Mesendoderm (in vitro differentiated cells): ENCODE measurements at regions not wholly inside any gene's neighbourhood (a gene's known extent, or its start where the extent isn't known, plus 50 kb on each side); places are given as distances from the start of the nearest gene placed in this dataset.
"Not testable (repeated sequence)": the region's sequence is repeated elsewhere in the genome, so short reads cannot be mapped to it uniquely, and the experiment has no call there.

Experiments
- DNase-seq: peaks from one replicate; pipeline ENCODE4 v3.0.0; 2013
- H2AK5ac ChIP-seq: 2 replicates; pipeline ENCODE4 v1.6.1; 2013; ENCODE audit warnings: low read length, inconsistent platforms
- H2BK120ac ChIP-seq: 2 replicates; pipeline ENCODE4 v1.6.1; 2013; ENCODE audit warnings: low read depth, mild to moderate bottlenecking, low read length, moderate library complexity, mixed read lengths
- H2BK15ac ChIP-seq: replicated peaks from 2 replicates; pipeline ENCODE4 v1.6.1; 2013; ENCODE audit warnings: low read depth, mild to moderate bottlenecking, moderate library complexity
- H2BK5ac ChIP-seq: 2 replicates; pipeline ENCODE4 v1.6.1; 2013; ENCODE audit warnings: low read length, inconsistent platforms
- H3K18ac ChIP-seq: 2 replicates; pipeline ENCODE4 v1.6.1; 2013; ENCODE audit warnings: mild to moderate bottlenecking, low read length, mixed read lengths
- H3K23ac ChIP-seq: one replicate; pipeline ENCODE4 v1.6.1; 2013; ENCODE audit warnings: low read length
- H3K27ac ChIP-seq: 2 replicates; pipeline ENCODE4 v1.5.1; 2013; ENCODE audit warnings: low read depth, mild to moderate bottlenecking, inconsistent platforms, low read length, moderate library complexity
- H3K27me3 ChIP-seq: 2 replicates; pipeline ENCODE4 v1.6.1; 2013; ENCODE audit warnings: low read length, control low read depth, mild to moderate bottlenecking, inconsistent platforms; ENCODE audit not compliant: insufficient read depth, poor library complexity
- H3K36me3 ChIP-seq: 2 replicates; pipeline ENCODE4 v1.6.1; 2013; ENCODE audit warnings: low read length, inconsistent platforms; ENCODE audit not compliant: control insufficient read depth, insufficient read depth
- H3K4ac ChIP-seq: one replicate; pipeline ENCODE4 v1.6.1; 2013; ENCODE audit warnings: low read depth, mild to moderate bottlenecking, low read length, moderate library complexity
- H3K4me1 ChIP-seq: 2 replicates; pipeline ENCODE4 v1.6.1; 2013; ENCODE audit warnings: low read depth, low read length, inconsistent platforms; ENCODE audit not compliant: control insufficient read depth
- H3K4me2 ChIP-seq: 2 replicates; pipeline ENCODE4 v1.6.1; 2013; ENCODE audit warnings: low read length
- H3K4me3 ChIP-seq: 2 replicates; pipeline ENCODE4 v1.5.1; 2013; ENCODE audit warnings: mild to moderate bottlenecking, low read length
- H3K56ac ChIP-seq: one replicate; pipeline ENCODE4 v1.6.1; 2013; ENCODE audit warnings: low read length
- H3K79me1 ChIP-seq: 2 replicates; pipeline ENCODE4 v1.6.1; 2013; ENCODE audit warnings: low read length, inconsistent platforms
- H3K79me2 ChIP-seq: 2 replicates; pipeline ENCODE4 v1.6.1; 2013; ENCODE audit warnings: mild to moderate bottlenecking, low read length; ENCODE audit not compliant: control insufficient read depth, insufficient read depth
- H3K9ac ChIP-seq: 2 replicates; pipeline ENCODE4 v1.6.1; 2013; ENCODE audit warnings: low read length, inconsistent platforms
- H4K5ac ChIP-seq: one replicate; pipeline ENCODE4 v1.6.1; 2013; ENCODE audit warnings: low read length
- H4K8ac ChIP-seq: one replicate; pipeline ENCODE4 v1.6.1; 2013; ENCODE audit warnings: low read depth, mild to moderate bottlenecking, control low read depth, low read length, moderate library complexity
- WGBS: extraction: QIAGEN DNeasy Blood & Tissue Kit; methylation state at CpG from one replicate; pipeline ENCODE4 v1.1.7; 2013; ENCODE audit warnings: low lambda C conversion rate, missing lambda C conversion rate; ENCODE audit not compliant: insufficient coverage; ENCODE audit errors: extremely low coverage; 5-methylcytosine and 5-hydroxymethylcytosine counted together

DNA sequence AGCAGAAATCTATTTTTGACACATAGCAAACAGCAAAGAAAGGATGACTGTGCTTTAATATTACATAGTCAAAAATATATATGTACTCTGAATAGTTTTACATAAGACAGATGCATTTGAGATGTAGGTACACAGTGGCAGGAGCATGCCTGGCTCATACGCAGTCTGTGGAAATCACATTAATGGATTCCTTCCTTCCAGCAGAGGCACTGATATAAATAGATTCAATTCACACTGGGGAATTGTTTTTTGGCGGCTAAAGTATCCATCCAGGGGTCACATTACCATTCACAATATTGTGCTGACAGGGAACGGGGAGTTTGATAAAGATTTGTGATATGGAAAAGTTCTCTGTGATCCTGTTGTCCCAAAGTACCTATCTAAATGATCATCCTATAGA is 72.5 kb upstream of the AGR3 start:
- no peak overlapping the region for H2BK15ac ChIP-seq
- H3K23ac ChIP-seq: no peak overlapping the region
- H3K36me3 ChIP-seq: no peaks in the 10 kb centered on the region
- H2AK5ac ChIP-seq: no peak overlapping the region
- H3K56ac ChIP-seq: no peak overlapping the region
- no peak overlapping the region for H3K4me3 ChIP-seq
- H3K18ac ChIP-seq: no peak overlapping the region
- H4K8ac ChIP-seq: no peak overlapping the region
- no peak for DNase-seq
- H3K9ac ChIP-seq: no peak overlapping the region
- H3K4me2 ChIP-seq: no peak overlapping the region
- H3K79me1 ChIP-seq: no peaks in the 10 kb centered on the region
- H3K4ac ChIP-seq: no peak overlapping the region
- H2BK5ac ChIP-seq: no peak overlapping the region
- no peaks in the 10 kb centered on the region for H3K27me3 ChIP-seq
- H3K27ac ChIP-seq: no peak overlapping the region
- no CpG with 5 or more reads among the region's 3 CpGs for WGBS
- no peaks in the 10 kb centered on the region for H3K79me2 ChIP-seq
- no peak overlapping the region for H4K5ac ChIP-seq
- H2BK120ac ChIP-seq: no peak overlapping the region
- H3K4me1 ChIP-seq: no peaks in the 10 kb centered on the region

DNA sequence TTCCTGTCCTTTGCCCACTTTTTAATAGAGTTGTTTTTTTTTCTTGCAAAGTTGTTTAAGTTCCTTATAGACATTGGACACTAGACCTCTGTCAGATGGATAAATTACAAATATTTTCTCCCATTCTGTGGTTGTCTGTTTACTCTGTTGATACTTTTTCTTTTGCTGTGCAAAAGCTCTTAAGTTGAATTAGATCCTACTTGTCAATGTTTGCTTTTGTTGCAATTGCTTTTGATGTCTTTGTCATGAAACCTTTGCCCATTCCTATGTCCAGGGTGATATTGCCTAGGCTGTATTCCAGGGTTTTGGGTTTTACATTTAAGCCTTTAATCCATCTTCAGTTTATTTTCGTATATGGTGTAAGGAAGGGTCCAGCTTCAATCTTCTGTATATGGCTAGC is 76.9 kb upstream of the AGR3 start:
- no CpG with 5 or more reads among the region's 1 CpG for WGBS
- Histone ChIP-seq H4K5ac (no peak overlapping the region), H2BK120ac (no peak overlapping the region), H3K27me3 (no peaks in the 10 kb centered on the region), H3K4me3 (no peak overlapping the region), H2AK5ac (no peak overlapping the region), H4K8ac (no peak overlapping the region), H2BK15ac (no peak overlapping the region), H3K79me1 (no peaks in the 10 kb centered on the region), H3K18ac (no peak overlapping the region), H3K4ac (no peak overlapping the region), H3K27ac (no peak overlapping the region), H3K56ac (no peak overlapping the region), H3K4me2 (no peak overlapping the region), H3K79me2 (no peaks in the 10 kb centered on the region), H2BK5ac (no peak overlapping the region), H3K36me3 (no peaks in the 10 kb centered on the region), H3K9ac (no peak overlapping the region), H3K4me1 (no peaks in the 10 kb centered on the region), H3K23ac (no peak overlapping the region)
- DNase-seq: no peak

DNA sequence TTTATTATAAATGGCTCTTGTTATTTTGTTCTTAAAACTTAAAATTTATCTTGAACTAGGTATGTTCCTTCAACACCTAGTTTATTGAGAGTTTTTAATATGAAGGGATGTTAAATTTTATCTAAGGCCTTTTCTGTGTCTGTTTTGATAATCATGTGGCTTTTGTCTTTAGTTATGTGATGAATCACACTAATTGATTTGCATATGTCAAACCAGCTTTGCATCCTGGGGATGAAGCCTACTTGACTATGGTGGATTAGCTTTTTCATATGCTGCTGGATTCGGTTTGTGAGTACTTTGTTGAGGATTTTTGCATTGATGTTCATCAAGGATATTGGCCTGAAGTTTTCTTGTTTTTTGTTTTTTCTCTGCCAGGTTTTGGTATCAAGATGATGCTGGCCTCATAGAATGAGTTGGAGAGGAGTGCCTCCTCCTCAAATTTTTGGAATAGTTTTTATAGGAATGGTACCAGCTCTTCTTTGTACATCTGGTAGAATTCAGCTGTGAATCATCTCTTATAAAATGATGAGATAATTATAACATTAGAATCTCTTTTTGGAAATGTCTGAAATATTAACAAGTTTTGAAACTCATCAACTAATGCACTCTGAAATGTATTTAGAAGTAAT is 78.7 kb upstream of the AGR3 start:
- no peak overlapping the region for H3K23ac ChIP-seq
- no peaks in the 10 kb centered on the region for H3K4me1 ChIP-seq
- no peak overlapping the region for H2BK5ac ChIP-seq
- no peak overlapping the region for H2BK15ac ChIP-seq
- no CpG with 5 or more reads among the region's 1 CpG for WGBS
- H3K79me1 ChIP-seq: no peaks in the 10 kb centered on the region
- no peaks in the 10 kb centered on the region for H3K27me3 ChIP-seq
- no peak overlapping the region for H3K27ac ChIP-seq
- H3K9ac ChIP-seq: no peak overlapping the region
- no peak overlapping the region for H3K56ac ChIP-seq
- no peak overlapping the region for H2AK5ac ChIP-seq
- H3K4ac ChIP-seq: no peak overlapping the region
- no peak overlapping the region for H3K18ac ChIP-seq
- no peak overlapping the region for H4K5ac ChIP-seq
- H4K8ac ChIP-seq: no peak overlapping the region
- no peaks in the 10 kb centered on the region for H3K36me3 ChIP-seq
- no peak overlapping the region for H3K4me2 ChIP-seq
- H3K79me2 ChIP-seq: no peaks in the 10 kb centered on the region
- H2BK120ac ChIP-seq: no peak overlapping the region
- H3K4me3 ChIP-seq: no peak overlapping the region
- DNase-seq: no peak

DNA sequence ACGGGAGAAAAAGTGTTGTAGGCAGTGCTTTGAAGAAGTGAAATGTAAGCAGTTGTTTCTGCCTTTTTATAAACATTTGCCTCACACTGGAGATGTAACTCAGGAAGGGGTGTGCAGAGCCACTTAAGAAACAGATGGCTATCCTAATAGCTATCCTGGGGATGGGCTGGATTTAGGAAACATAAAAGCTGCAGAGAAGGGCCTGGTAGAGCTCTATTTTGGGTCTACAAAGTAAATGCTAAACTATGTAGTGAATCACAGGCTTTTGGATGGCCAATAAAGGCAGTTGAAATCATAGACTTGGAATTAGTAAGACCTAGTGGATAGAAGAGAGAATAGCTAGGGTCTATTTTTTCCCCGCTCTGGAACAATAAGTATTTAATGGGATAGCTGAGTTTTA is 79.9 kb upstream of the AGR3 start:
- no peak overlapping the region for H3K27ac ChIP-seq

DNA sequence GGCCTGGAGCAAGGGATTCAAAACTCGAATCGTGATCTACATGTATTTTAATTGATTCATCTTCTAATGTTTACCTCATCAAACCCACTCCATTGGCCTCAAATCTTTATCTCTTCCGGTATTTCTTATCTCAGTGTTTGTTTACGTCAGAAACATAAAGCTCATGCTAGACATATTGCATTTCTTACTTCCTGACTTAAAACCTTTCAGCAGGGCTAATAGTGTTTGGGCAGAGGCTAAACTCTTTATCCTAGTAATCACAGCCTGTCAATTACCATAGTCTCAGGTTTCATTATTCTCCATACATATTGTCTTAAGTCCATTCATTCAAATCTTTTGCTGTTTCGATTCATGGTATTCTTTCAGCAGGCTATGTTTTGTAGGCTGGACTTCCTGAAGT is 81.3 kb upstream of the AGR3 start:
- no peak for DNase-seq
- no peak overlapping the region for H2AK5ac ChIP-seq
- no peak overlapping the region for H2BK15ac ChIP-seq
- no peak overlapping the region for H3K23ac ChIP-seq
- no peak overlapping the region for H4K8ac ChIP-seq
- no peak overlapping the region for H3K4me3 ChIP-seq
- no peaks in the 10 kb centered on the region for H3K4me1 ChIP-seq
- no peak overlapping the region for H3K9ac ChIP-seq
- no peaks in the 10 kb centered on the region for H3K79me2 ChIP-seq
- H2BK5ac ChIP-seq: no peak overlapping the region
- H2BK120ac ChIP-seq: no peak overlapping the region
- no peak overlapping the region for H3K4ac ChIP-seq
- WGBS: no CpG with 5 or more reads among the region's 5 CpGs
- H3K4me2 ChIP-seq: no peak overlapping the region
- H3K36me3 ChIP-seq: no peaks in the 10 kb centered on the region
- H3K27ac ChIP-seq: no peak overlapping the region
- H3K56ac ChIP-seq: no peak overlapping the region
- H3K79me1 ChIP-seq: no peaks in the 10 kb centered on the region
- H3K27me3 ChIP-seq: no peaks in the 10 kb centered on the region
- no peak overlapping the region for H3K18ac ChIP-seq
- no peak overlapping the region for H4K5ac ChIP-seq

More for the DNA sequence above, 79.9 kb upstream of the AGR3 start:
- Histone ChIP-seq H3K56ac (no peak overlapping the region), H2AK5ac (no peak overlapping the region), H3K9ac (no peak overlapping the region), H2BK120ac (no peak overlapping the region), H3K79me1 (no peaks in the 10 kb centered on the region), H3K18ac (no peak overlapping the region), H2BK5ac (no peak overlapping the region), H3K36me3 (no peaks in the 10 kb centered on the region), H4K5ac (no peak overlapping the region), H3K79me2 (no peaks in the 10 kb centered on the region), H3K23ac (no peak overlapping the region), H2BK15ac (no peak overlapping the region), H3K4ac (no peak overlapping the region), H3K4me3 (no peak overlapping the region), H3K27me3 (no peaks in the 10 kb centered on the region), H3K4me2 (no peak overlapping the region), H3K4me1 (no peaks in the 10 kb centered on the region), H4K8ac (no peak overlapping the region)
- no CpG with 5 or more reads among the region's 2 CpGs for WGBS
- DNase-seq: no peak

DNA sequence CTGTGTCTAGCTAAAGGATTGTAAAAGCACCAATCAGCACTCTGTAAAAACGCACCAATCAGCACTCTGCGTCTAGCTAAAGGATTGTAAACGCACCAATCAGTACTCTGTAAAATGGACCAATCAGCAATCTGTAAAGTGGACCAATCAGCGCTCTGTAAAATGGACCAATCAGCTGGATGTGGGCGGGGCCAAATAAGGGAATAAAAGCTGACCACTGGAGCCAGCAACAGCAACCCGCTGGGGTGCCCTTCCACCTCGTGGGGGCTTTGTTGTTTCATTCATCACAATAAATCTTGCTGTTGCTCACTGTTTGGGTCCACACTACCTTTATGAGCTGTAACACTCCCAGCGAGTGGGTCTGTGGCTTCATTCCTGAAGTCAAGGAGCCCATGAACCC is 83.9 kb upstream of the AGR3 start:
- not testable (repeated sequence) for DNase-seq, H3K18ac ChIP-seq, H3K27ac ChIP-seq, H3K4me3 ChIP-seq, H4K5ac ChIP-seq, H2BK120ac ChIP-seq, H4K8ac ChIP-seq, H3K36me3 ChIP-seq, H3K4me1 ChIP-seq, H3K79me2 ChIP-seq, H2BK5ac ChIP-seq, H3K4me2 ChIP-seq, H3K9ac ChIP-seq, H3K23ac ChIP-seq, H3K4ac ChIP-seq, H3K27me3 ChIP-seq, H2BK15ac ChIP-seq, H3K79me1 ChIP-seq, H2AK5ac ChIP-seq, H3K56ac ChIP-seq
- WGBS: no CpG with 5 or more reads among the region's 8 CpGs
